ENCODE measurements at regions not wholly inside any gene's neighbourhood (a gene's known extent, or its start where the extent isn't known, plus 50 kb on each side); places are given as distances from the start of the nearest gene placed in this dataset.

DNA sequence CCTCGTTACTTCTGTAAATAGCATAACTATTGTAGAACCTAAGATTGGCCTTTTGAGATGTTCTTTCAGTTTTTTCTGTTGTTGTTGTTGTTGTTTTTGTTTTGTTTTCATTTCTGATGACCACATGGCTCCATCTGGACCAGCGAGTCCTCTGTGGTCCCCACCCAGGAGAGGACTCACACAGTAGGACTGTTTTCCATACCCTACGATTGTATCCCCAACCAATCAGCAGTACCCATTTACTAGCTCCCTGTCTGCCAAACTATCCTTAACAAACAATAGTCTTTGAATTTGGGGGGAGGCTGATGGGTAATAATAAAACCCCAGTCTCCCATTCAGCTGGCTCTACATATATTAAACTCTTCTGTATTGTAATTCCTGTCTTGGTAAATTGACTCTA, 329.5 kb downstream of the SEMA3D start:
- TF ChIP-seq, protein P1, sequence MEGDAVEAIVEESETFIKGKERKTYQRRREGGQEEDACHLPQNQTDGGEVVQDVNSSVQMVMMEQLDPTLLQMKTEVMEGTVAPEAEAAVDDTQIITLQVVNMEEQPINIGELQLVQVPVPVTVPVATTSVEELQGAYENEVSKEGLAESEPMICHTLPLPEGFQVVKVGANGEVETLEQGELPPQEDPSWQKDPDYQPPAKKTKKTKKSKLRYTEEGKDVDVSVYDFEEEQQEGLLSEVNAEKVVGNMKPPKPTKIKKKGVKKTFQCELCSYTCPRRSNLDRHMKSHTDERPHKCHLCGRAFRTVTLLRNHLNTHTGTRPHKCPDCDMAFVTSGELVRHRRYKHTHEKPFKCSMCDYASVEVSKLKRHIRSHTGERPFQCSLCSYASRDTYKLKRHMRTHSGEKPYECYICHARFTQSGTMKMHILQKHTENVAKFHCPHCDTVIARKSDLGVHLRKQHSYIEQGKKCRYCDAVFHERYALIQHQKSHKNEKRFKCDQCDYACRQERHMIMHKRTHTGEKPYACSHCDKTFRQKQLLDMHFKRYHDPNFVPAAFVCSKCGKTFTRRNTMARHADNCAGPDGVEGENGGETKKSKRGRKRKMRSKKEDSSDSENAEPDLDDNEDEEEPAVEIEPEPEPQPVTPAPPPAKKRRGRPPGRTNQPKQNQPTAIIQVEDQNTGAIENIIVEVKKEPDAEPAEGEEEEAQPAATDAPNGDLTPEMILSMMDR (IDR thresholded peaks at IDR 0.05), result no peak
- TF ChIP-seq POLR2A (IDR thresholded peaks at IDR 0.05), result no peak
